ENCODE measurements at regions not wholly inside any gene's neighbourhood (a gene's known extent, or its start where the extent isn't known, plus 50 kb on each side); places are given as distances from the start of the nearest gene placed in this dataset.
A peak's percentile ranks its signal among the peaks of the same experiment; 100 is the strongest.
"Not testable (repeated sequence)": the region's sequence is repeated elsewhere in the genome, so short reads cannot be mapped to it uniquely, and the experiment has no call there.

DNA sequence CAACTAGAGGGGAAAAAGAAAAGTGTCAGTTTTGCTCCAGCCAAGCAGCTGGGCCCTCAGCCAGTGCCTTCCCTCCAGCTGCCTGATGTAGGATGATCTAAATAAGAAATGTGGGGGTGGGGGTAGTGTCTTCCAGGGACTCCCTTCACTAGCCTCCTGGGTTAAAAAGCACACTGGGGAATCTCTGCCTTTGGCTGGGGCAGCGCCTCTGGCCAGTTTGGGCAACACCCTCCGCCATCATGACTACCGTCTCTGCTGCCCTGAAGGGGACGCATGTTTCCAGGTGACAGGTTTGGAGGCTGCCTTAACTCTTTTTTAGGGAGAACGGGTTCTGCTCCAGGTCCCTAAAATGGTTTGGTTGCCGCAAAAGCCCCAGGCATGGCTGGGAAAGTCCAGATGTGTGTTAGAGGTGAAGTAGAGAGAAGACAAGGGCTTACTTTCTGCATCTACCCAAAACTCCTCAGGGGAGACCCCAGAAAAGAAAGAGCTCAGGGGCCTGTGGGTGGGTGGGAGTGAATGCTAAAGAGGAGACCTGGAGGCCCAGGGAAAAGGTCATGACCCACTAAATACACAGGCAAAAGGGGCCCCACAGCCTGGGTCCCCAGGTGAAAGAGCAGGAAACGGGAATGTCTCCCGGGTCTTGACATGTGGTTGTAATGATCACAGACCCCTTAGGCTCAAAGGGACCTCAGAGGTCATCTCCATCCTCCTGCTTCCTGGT lies 132.8 kb upstream of the CCND2 start:
- DNase-seq: no peak
- intact Hi-C loops (cut with DNase I): no loop called here
- no peak for ATAC-seq

DNA sequence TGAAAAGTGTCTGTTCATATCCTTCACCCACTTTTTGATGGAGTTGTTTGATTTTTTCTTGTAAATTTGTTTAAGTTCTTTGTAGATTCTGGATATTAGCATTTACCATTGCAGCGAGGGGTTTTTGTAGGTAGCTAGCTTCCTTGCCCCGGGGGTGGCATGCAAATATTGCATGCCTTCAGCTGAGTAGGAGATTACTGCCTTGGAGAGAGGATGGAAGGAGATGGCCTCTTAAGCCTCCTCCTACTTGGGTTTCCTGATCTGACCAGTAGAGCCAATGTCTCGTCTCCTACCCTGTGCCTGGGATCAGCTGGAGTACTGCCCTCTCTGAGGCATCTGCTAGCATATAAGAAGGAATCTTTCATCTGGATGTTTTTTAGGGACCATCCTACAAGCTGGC lies 134.4 kb upstream of the CCND2 start:
- DNase-seq (no peak), ATAC-seq (no peak)
- intact Hi-C loops (cut with DNase I): no loop called here

- DNase-seq; ATAC-seq; intact Hi-C loops (cut with DNase I): not testable (repeated sequence)
Observed at GRCh38 chr12:4138532-4138931, 135.0 kb upstream of the CCND2 start.

DNA sequence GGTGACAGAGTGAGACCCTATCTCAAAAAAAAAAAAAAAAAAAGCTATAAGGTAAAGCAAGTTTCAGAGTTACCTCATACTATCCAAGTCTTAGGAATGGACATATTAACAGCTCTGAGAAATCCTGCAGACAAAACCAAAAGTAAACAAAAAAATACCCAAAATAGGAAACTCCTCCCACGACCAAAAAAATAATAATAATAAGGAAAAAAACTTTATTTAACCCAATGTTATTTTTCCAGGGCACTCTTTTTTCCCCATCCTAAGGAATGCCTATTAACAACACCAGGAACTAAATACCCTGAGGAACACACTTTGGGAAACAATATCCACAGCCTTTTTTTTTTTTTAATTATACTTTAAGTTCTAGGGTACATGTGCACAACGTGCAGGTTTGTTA lies 135.5 kb upstream of the CCND2 start:
- DNase-seq (no peak), ATAC-seq (no peak)
- intact Hi-C loops (cut with DNase I): no loop called here

DNA sequence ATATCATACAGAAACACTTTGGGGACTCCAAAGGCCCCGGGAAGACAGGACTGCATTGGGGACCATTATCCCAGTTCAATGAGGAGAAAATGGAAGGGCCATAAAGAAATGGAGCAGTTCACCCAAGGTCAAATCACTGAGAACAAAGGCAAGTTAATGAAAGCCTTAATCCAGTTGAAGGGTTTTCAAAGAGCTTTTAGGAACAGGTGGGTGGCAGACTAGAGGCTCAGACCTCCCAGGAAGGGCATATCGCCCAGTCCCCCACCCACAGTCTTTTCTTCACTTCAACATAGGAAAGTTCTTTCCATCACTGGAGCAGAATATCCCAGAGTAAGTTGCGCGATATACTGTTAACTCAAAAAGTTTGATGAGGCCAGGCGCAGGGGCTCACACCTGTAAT lies 136.1 kb upstream of the CCND2 start:
- no peak for ATAC-seq
- intact Hi-C loops (cut with DNase I): no loop called here
- no peak for DNase-seq

GRCh38 chr12:4137015-4137414 lies 136.5 kb upstream of the CCND2 start:
- ATAC-seq: no peak

GRCh38 chr12:4135919-4136605 lies 137.5 kb upstream of the CCND2 start:
- DNase-seq (no peak), ATAC-seq (peak; percentile 38 to 47)
- intact Hi-C loops (cut with DNase I): no loop called here

More at GRCh38 chr12:4137015-4137414, 136.5 kb upstream of the CCND2 start:
- DNase-seq: no peak
- intact Hi-C loops (cut with DNase I): no loop called here

DNA sequence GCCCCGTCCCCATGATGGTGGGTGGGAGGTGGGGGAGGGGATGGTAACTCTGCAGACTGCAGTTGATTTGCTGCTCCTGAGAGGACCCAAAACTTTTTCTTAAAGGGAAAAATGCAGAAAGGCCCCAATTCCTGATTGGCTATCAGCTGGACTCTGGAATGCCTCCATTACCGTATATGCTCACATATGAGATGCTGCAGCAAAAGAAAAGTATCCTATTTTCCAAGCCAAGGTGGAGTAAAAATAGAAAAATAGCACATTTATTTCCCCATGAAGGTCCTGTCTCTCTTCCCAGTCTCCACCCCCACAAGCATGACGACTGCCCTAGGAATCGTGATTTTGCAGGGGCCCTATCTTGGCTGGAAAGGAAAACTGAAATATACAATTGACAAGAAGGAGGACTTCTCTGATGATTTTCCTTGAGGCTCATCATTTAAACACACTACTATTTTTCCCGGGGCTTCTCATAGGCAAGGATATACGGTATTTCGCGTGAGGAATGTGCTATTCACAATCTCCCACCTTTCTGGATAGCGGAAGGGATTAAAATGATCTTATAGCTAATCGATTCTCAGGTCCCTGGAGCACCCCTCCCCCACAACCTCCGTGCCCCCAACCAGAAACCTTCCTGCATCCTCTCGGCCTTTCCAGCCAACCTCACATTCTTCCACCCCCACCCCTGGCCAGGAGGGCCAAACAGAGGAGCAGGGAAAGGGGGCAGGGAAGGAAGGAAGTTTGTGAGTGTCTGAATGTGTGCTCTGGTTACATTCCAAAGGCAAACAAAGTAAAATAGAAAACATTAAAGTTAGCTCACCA lies 138.9 kb upstream of the CCND2 start:
- no peak for DNase-seq
- intact Hi-C loops (cut with DNase I): no loop called here
- ATAC-seq: no peak

DNA sequence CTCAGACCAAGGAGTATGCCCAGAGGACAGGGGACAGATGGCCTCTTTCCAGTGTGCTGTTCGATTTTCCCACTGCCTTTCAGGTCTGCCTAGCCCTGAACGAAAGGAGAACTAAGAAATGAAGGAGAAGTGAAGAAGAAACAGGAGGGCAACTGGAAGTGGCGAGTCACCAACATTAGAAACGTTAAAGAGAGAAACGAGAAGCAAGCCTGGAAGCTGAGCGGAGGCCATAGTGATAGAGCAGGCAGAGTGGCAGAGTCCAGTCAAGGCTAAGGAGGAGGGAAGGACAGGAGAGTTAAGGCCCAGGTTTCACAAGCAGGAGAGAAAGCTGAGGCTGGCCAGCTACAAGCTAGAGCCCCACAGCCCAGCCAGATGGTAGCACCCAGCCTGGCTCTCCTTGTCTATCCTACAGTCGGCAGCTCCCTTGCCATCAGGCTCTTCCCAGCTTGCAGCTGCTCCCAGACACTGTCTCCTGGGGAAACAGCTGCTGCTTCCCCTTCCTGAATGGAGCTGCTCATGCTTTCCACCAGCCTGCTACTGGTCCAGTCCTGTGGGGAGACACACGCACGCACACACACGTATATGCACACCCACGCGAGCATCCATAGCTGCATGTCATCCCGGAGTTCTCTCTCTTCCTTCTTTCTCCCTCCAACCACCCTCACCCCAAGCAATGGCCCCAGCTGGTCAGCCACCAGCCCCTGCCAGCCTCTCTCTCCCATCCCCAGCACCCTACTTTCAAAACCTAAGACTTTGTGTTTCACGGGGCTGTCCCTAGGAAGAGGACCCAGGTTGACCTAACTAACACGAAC lies 139.7 kb upstream of the CCND2 start:
- DNase-seq (no peak), ATAC-seq (peak in 1 of 2 donors; percentile 61)
- intact Hi-C loops (cut with DNase I): no loop called here

DNA sequence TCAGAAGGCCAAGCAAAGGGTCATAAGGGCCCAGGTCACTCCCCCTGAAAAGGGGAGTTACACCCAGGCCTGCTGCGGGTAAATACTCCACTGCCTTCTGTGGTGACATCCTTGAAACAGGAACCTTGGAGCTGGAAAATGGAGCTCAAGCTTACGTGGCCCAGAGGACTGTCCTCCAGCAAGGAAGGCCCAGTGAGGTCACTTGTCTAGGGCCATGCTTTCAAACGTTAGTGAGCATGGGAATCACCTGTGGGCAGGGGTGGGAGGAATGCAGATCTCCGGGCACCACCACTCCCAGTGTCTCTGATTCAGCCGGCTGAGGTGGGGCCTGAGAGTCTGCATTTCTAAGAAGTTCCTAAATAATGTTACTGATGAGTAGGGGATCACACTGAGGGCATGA lies 140.5 kb upstream of the CCND2 start:
- ATAC-seq (no peak), DNase-seq (no peak)
- intact Hi-C loops (cut with DNase I): no loop called here

DNA sequence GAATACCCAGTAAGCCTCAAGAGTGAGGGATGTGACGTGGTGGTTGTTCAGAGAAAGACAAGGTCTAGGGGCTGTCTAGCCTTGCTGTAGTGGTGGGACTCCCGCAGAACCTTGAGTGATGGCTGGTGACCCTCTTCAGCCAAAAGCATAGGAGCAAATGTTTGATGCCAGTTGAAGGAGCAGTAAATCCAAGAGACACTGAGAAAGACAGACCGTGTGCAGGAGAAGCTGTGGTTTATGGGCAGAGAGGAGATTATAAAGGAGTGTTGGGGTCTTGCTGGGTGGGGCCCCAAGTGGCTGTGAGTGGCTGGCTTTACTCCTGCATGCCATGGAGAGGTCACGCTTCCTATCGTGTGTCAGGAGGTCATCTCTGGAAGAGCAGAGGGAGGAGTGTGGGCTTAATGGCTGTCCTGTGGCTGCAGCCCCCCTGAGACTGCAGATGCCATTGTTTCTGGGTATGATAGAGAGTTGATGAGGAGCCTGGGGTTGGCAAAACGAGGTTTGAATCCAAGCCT lies 152.0 kb upstream of the CCND2 start:
- DNase-seq (no peak), ATAC-seq (no peak)
- intact Hi-C loops (cut with DNase I): no loop called here

GRCh38 chr12:4120316-4120917 lies 153.1 kb upstream of the CCND2 start:
- DNase-seq (no peak), ATAC-seq (no peak)
- intact Hi-C loops (cut with DNase I): no loop called here

- ATAC-seq: no peak
- DNase-seq: no peak
- intact Hi-C loops (cut with DNase I): no loop called here
Observed at GRCh38 chr12:4119157-4119761, 154.3 kb upstream of the CCND2 start.

DNA sequence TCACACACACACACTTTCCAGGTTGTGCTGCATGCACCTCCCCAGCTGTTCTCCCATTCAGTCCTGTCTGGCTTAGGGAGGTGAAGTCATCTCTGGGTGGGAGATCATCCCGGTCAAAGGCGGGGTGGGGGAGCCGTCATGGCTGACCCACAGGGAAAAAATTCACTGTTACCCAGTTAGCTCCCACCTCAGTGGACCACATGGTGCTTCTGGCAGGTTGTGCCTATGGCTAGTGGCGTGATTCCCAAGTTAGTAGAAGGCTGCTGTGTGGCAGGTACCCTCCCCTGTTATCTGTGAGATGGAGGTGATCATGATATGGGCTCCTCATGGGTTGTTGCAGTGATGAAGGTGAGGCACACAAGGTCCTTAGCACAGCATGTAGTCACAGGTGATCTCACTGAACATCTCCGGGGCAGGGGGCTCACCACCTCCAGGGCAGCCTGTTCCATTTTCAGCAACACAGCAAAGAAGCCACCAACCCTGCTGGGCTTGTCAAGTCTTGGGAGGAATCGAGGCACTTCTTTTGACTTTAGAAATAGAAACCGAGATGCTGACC lies 154.9 kb upstream of the CCND2 start:
- ATAC-seq (no peak), DNase-seq (no peak)
- intact Hi-C loops (cut with DNase I): no loop called here

GRCh38 chr12:4118017-4118510 lies 155.5 kb upstream of the CCND2 start:
- ATAC-seq: peak; percentile 59 to 81
- peak; percentile 52 for DNase-seq
- intact Hi-C loops (cut with DNase I): no loop called here

- no peak for ATAC-seq
- intact Hi-C loops (cut with DNase I): no loop called here
- no peak for DNase-seq
Observed at GRCh38 chr12:4117386-4118016, 156.1 kb upstream of the CCND2 start.
